Osteoblast (primary cell): ENCODE measurements at regions not wholly inside any gene's neighbourhood (a gene's known extent, or its start where the extent isn't known, plus 50 kb on each side); places are given as distances from the start of the nearest gene placed in this dataset.

Experiments
- DNase-seq: peaks from one replicate; pipeline ENCODE4 v3.0.0; 2011; ENCODE audit warnings: low spot score, mixed read lengths; ENCODE audit not compliant: insufficient read length; ENCODE audit errors: missing footprints
- H2AFZ ChIP-seq: 2 replicates; pipeline ENCODE4 v1.6.0; 2011; ENCODE audit warnings: mild to moderate bottlenecking, low read length
- H3K27ac ChIP-seq: 2 replicates; pipeline ENCODE4 v1.5.1; 2011; ENCODE audit warnings: mild to moderate bottlenecking, low read depth, low read length, moderate library complexity
- H3K27me3 ChIP-seq: 2 replicates; pipeline ENCODE4 v1.6.0; 2012; ENCODE audit warnings: mild to moderate bottlenecking, control low read depth, inconsistent platforms, low read length, moderate library complexity; ENCODE audit not compliant: insufficient read depth
- H3K36me3 ChIP-seq: 2 replicates; pipeline ENCODE4 v1.5.1; 2011; ENCODE audit warnings: mild to moderate bottlenecking, low read length, control low read depth, moderate library complexity; ENCODE audit not compliant: insufficient read depth
- H3K4me1 ChIP-seq: 2 replicates; pipeline ENCODE4 v1.5.1; 2011; ENCODE audit warnings: mild to moderate bottlenecking, low read length, control low read depth, moderate library complexity; ENCODE audit not compliant: insufficient read depth
- H3K4me2 ChIP-seq: 2 replicates; pipeline ENCODE4 v1.6.0; 2011; ENCODE audit warnings: mild to moderate bottlenecking, low read length; ENCODE audit not compliant: insufficient read depth
- H3K4me3 ChIP-seq: fragments of 200-600 bp; sonication (generic); 3 replicates; pipeline ENCODE4 v1.5.1; 2012; ENCODE audit warnings: mild to moderate bottlenecking, low read length, inconsistent platforms; ENCODE audit not compliant: insufficient read depth
- H3K79me2 ChIP-seq: 2 replicates; pipeline ENCODE4 v1.6.0; 2012; ENCODE audit warnings: mild to moderate bottlenecking, low read length, control low read depth, inconsistent platforms; ENCODE audit not compliant: insufficient read depth
- H3K9me3 ChIP-seq: 2 replicates; pipeline ENCODE4 v1.5.1; 2011; ENCODE audit warnings: low read depth, low read length, control low read depth
- H4K20me1 ChIP-seq: 2 replicates; pipeline ENCODE4 v1.6.0; 2012; ENCODE audit warnings: mild to moderate bottlenecking, low read length, control low read depth; ENCODE audit not compliant: insufficient read depth
- TF ChIP-seq, protein P1 (sequence below): IDR thresholded peaks from 2 replicates; pipeline ENCODE4 v1.5.1; 2011; ENCODE audit warnings: mild to moderate bottlenecking, low read depth, low read length, moderate library complexity; ENCODE audit errors: extremely low read depth

DNA sequence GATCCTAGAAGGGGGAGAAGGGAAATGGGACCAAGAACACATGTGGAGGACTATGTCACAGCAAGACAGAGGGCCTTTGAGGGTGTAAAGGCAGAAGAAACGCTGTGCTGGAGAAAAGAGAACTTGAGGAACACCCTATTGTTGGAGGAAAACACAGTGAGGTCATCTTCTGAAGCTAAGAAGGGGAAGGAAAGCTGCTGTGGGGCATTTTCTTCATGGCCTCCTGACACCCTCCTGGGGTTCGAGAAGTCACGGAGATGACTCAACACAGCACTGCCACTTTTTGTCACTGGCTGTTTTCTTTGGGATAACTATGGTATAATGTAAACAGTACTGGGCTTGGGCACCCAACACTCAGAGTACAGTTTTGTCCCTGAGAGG, 492.6 kb upstream of the CADM1 start:
- H4K20me1 ChIP-seq: no peaks in the 10 kb centered on the region
- H3K4me1 ChIP-seq: no peaks in the 10 kb centered on the region
- H3K27ac ChIP-seq: no peak overlapping the region
- no peak for DNase-seq
- H3K9me3 ChIP-seq: no peaks in the 10 kb centered on the region
- H3K4me3 ChIP-seq: no peak overlapping the region
- H2AFZ ChIP-seq: no peak overlapping the region
- TF ChIP-seq, protein P1, sequence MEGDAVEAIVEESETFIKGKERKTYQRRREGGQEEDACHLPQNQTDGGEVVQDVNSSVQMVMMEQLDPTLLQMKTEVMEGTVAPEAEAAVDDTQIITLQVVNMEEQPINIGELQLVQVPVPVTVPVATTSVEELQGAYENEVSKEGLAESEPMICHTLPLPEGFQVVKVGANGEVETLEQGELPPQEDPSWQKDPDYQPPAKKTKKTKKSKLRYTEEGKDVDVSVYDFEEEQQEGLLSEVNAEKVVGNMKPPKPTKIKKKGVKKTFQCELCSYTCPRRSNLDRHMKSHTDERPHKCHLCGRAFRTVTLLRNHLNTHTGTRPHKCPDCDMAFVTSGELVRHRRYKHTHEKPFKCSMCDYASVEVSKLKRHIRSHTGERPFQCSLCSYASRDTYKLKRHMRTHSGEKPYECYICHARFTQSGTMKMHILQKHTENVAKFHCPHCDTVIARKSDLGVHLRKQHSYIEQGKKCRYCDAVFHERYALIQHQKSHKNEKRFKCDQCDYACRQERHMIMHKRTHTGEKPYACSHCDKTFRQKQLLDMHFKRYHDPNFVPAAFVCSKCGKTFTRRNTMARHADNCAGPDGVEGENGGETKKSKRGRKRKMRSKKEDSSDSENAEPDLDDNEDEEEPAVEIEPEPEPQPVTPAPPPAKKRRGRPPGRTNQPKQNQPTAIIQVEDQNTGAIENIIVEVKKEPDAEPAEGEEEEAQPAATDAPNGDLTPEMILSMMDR: no peak
- no peaks in the 10 kb centered on the region for H3K36me3 ChIP-seq
- H3K79me2 ChIP-seq: no peaks in the 10 kb centered on the region
- no peak overlapping the region for H3K4me2 ChIP-seq
- no peaks in the 10 kb centered on the region for H3K27me3 ChIP-seq

DNA sequence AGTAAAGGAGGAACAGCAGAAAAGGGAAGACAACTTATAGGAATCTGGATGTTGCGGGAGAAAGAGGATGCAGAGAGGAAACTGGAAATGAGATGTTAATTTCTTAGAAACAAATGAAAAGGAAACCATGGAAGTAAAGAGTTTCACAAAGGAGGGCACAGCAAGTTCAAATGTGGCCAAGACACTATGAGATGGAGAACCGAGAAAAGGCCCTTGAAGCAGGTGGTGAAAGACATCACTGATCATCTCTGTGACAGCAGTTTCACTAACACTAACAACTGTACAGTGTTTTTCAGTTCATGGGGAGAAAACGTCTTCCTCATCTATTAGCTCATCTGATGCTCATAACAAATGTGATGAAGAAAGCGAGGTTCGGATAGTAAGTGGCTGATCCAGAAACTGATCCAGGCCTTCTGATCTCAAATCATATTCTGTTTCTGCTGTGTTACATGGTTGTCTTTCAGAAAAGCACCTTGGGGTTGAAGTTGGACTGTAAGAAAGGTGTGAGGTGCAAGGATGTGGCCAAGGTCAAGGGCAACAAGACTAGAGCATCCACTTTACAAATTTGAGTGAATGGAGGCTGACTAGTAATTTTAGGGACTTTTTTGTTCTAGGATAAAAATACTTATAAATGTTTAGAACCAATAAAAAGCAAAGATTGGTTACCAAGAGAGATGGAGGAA, 492.1 kb upstream of the CADM1 start:
- H3K79me2 ChIP-seq: no peaks in the 10 kb centered on the region
- no peaks in the 10 kb centered on the region for H3K9me3 ChIP-seq
- no peak for DNase-seq
- H4K20me1 ChIP-seq: no peaks in the 10 kb centered on the region
- TF ChIP-seq, protein P1: no peak
- no peak overlapping the region for H3K4me2 ChIP-seq
- no peak overlapping the region for H3K27ac ChIP-seq
- H3K4me1 ChIP-seq: no peaks in the 10 kb centered on the region
- H2AFZ ChIP-seq: no peak overlapping the region
- no peaks in the 10 kb centered on the region for H3K36me3 ChIP-seq
- H3K4me3 ChIP-seq: no peak overlapping the region
- no peaks in the 10 kb centered on the region for H3K27me3 ChIP-seq

DNA sequence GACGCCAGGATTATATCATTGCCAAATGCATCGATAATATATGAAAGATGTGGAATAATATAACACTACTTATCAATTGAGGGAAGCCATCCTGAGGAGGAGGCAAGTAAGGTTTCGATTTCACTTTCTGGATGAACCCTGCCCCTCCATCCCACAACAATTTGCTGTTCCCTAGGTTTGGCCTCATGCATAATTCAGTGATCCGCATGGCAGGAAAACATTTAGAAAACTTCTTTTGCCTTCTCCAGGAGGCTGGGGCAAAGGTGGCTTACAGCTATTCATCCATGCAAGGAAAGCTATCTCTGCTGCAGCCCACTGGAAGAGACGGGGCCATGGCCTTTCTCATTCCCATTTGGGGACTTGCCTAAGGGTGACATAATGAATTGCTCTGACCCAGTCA, 489.4 kb upstream of the CADM1 start:
- Histone ChIP-seq H3K36me3 (no peaks in the 10 kb centered on the region), H2AFZ (no peak overlapping the region), H3K9me3 (no peaks in the 10 kb centered on the region), H3K27ac (no peak overlapping the region), H3K4me2 (no peak overlapping the region), H4K20me1 (no peaks in the 10 kb centered on the region), H3K4me1 (no peaks in the 10 kb centered on the region), H3K79me2 (no peaks in the 10 kb centered on the region), H3K27me3 (no peaks in the 10 kb centered on the region), H3K4me3 (no peak overlapping the region)
- no peak for DNase-seq
- TF ChIP-seq, protein P1: no peak

DNA sequence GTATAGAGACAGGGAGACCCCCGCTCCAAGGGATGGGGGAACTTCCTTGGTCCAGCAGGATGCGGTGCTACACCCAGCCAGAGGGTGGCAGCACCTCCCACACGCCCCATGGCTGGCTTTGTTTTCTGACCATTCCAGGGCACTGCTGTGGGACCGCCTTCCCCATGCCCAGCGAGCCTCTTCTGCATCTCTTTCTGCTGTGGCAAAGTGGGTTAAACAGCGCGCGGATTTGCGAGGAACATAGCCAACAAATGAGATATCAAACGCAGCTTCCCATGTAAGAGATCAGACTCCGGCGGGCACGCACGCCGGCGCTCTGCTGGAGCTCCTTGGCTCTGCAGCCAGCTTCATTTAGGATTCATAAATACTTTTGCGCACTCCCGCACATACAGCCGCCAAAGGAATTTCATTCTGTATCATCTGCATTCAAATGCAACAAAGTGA, 485.8 kb upstream of the CADM1 start:
- H3K27me3 ChIP-seq: no peaks in the 10 kb centered on the region
- no peaks in the 10 kb centered on the region for H3K36me3 ChIP-seq
- DNase-seq: no peak
- H3K4me1 ChIP-seq: no peaks in the 10 kb centered on the region
- no peak overlapping the region for H3K27ac ChIP-seq
- peaks cover 2% of the 10 kb centered on the region for H3K9me3 ChIP-seq
- H3K4me3 ChIP-seq: no peak overlapping the region
- H3K4me2 ChIP-seq: no peak overlapping the region
- TF ChIP-seq, protein P1: no peak
- no peaks in the 10 kb centered on the region for H4K20me1 ChIP-seq
- H2AFZ ChIP-seq: no peak overlapping the region
- H3K79me2 ChIP-seq: no peaks in the 10 kb centered on the region
